Omental fat pad (tissue), 3 donors: ENCODE measurements at regions not wholly inside any gene's neighbourhood (a gene's known extent, or its start where the extent isn't known, plus 50 kb on each side); places are given as distances from the start of the nearest gene placed in this dataset.
"Not testable (repeated sequence)": the region's sequence is repeated elsewhere in the genome, so short reads cannot be mapped to it uniquely, and the experiment has no call there.

ENCODE experiments used
- ATAC-seq: fragments of 150-250 bp; one replicate; pipeline ENCODE4 v1.9.1; 2016; ENCODE audit warnings: mild to moderate bottlenecking, moderate library complexity; ENCODE audit not compliant: low FRiP score
- DNase-seq: peaks from one replicate; pipeline ENCODE4 v3.0.0-alpha.2; 2019; ENCODE audit warnings: low spot score
- CTCF ChIP-seq, 3 donors: fragments of 450-650 bp; IDR thresholded peaks; one replicate each; pipeline ENCODE4 v1.5.1; 2016 to 2017; ENCODE audit warnings: antibody characterized with exemption in 3 of 3, mild to moderate bottlenecking in 3 of 3, moderate library complexity in 2 of 3

GRCh38 chr7:66571568-66571967 lies 57.1 kb upstream of the KCTD7 start:
- no peak for ATAC-seq
- no peak for DNase-seq
- TF ChIP-seq CTCF (IDR thresholded peaks at IDR 0.05): no peak

GRCh38 chr7:66573782-66574495 lies 54.7 kb upstream of the KCTD7 start:
- not testable (repeated sequence) for DNase-seq, ATAC-seq

- not testable (repeated sequence) for ATAC-seq, DNase-seq
Measured at GRCh38 chr7:66574768-66575167, 53.9 kb upstream of the KCTD7 start.

GRCh38 chr7:66575398-66575797 lies 53.3 kb upstream of the KCTD7 start:
- TF ChIP-seq CTCF (IDR thresholded peaks at IDR 0.05): no peak
- no peak for DNase-seq
- no peak for ATAC-seq

GRCh38 chr7:66576646-66577045 lies 52.0 kb upstream of the KCTD7 start:
- ATAC-seq: no peak
- TF ChIP-seq CTCF (IDR thresholded peaks at IDR 0.05): no peak
- DNase-seq: no peak
